ENCODE measurements at regions not wholly inside any gene's neighbourhood (a gene's known extent, or its start where the extent isn't known, plus 50 kb on each side); places are given as distances from the start of the nearest gene placed in this dataset.
A peak's percentile ranks its signal among the peaks of the same experiment; 100 is the strongest.

GRCh38 chr21:35538386-35538785 lies 489.3 kb upstream of the RUNX1 start:
- Histone ChIP-seq H3K9me3 (replicated peaks in 1 of 3) (no peaks in the 10 kb centered on the region), H3K4me1 (replicated peaks in 1 of 2) (no peaks in the 10 kb centered on the region), H3K27ac (no peak overlapping the region), H3K4me3 (no peak overlapping the region), H3K36me3 (replicated peaks in 1 of 2) (no peaks in the 10 kb centered on the region), H3K27me3 (no peaks in the 10 kb centered on the region)
- TF ChIP-seq, protein P1, sequence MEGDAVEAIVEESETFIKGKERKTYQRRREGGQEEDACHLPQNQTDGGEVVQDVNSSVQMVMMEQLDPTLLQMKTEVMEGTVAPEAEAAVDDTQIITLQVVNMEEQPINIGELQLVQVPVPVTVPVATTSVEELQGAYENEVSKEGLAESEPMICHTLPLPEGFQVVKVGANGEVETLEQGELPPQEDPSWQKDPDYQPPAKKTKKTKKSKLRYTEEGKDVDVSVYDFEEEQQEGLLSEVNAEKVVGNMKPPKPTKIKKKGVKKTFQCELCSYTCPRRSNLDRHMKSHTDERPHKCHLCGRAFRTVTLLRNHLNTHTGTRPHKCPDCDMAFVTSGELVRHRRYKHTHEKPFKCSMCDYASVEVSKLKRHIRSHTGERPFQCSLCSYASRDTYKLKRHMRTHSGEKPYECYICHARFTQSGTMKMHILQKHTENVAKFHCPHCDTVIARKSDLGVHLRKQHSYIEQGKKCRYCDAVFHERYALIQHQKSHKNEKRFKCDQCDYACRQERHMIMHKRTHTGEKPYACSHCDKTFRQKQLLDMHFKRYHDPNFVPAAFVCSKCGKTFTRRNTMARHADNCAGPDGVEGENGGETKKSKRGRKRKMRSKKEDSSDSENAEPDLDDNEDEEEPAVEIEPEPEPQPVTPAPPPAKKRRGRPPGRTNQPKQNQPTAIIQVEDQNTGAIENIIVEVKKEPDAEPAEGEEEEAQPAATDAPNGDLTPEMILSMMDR (IDR thresholded peaks at IDR 0.05), result no peak
- TF ChIP-seq POLR2A (IDR thresholded peaks at IDR 0.05), result no peak
- WGBS, 4 donors, result 53 to 81% (median 68%) methylated on average over 1 of the region's 1 CpG
- intact Hi-C loops (cut with DNase I), result no loop called here
- DNase-seq, result no peak

GRCh38 chr21:35537604-35538003 lies 488.5 kb upstream of the RUNX1 start:
- Histone ChIP-seq H3K9me3 (replicated peaks in 1 of 3) (no peaks in the 10 kb centered on the region), H3K36me3 (replicated peaks in 1 of 2) (no peaks in the 10 kb centered on the region), H3K4me3 (no peak overlapping the region), H3K4me1 (replicated peaks in 1 of 2) (no peaks in the 10 kb centered on the region), H3K27ac (no peak overlapping the region), H3K27me3 (no peaks in the 10 kb centered on the region)
- 94 to 97% (median 96%) methylated on average over 2 of the region's 2 CpGs for WGBS, 4 donors
- TF ChIP-seq POLR2A (IDR thresholded peaks at IDR 0.05), result no peak
- TF ChIP-seq, protein P1 (IDR thresholded peaks at IDR 0.05), result no peak
- no peak for DNase-seq
- intact Hi-C loops (cut with DNase I), result no loop called here

GRCh38 chr21:35533893-35534292 lies 484.8 kb upstream of the RUNX1 start:
- no peaks in the 10 kb centered on the region for H3K9me3 ChIP-seq (replicated peaks in 1 of 3)
- no peaks in the 10 kb centered on the region for H3K36me3 ChIP-seq (replicated peaks in 1 of 2)
- no peaks in the 10 kb centered on the region for H3K27me3 ChIP-seq
- intact Hi-C loops (cut with DNase I), result no loop called here
- peaks cover 0 to 10% of the 10 kb centered on the region in 2 donors for H3K4me1 ChIP-seq (replicated peaks in 1 of 2)
- no peak for TF ChIP-seq POLR2A (IDR thresholded peaks at IDR 0.05)
- TF ChIP-seq, protein P1 (IDR thresholded peaks at IDR 0.05), result no peak
- H3K4me3 ChIP-seq, result no peak overlapping the region
- WGBS, 4 donors, result 86 to 95% (median 93%) methylated on average over 2 of the region's 2 CpGs
- DNase-seq, result no peak
- H3K27ac ChIP-seq, result no peak overlapping the region

DNA sequence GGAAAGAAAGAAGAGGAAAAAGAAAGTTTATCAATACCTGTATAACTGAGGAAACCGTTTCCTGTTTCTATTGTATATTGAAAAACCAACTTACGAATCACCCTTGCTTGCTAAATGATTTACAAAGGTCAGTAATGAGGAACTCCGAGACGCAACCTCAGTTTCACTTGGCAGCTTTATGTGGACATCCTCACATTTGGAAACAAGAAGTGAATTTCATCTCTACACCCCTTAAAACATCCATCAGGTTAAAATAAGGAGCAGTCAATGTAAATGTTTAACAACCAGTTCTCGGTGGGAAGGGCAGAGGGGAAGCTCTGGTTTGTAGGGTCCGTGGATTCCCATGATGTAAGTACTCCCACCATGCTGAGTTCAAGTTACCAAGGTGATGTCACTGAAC lies 481.7 kb upstream of the RUNX1 start:
- Histone ChIP-seq H3K36me3 (replicated peaks in 1 of 2) (no peaks in the 10 kb centered on the region), H3K27me3 (no peaks in the 10 kb centered on the region), H3K4me1 (replicated peaks in 1 of 2) (peaks cover 7 to 20% of the 10 kb centered on the region in 2 donors), H3K4me3 (no peak overlapping the region), H3K9me3 (replicated peaks in 1 of 3) (no peaks in the 10 kb centered on the region), H3K27ac (no peak overlapping the region)
- DNase-seq, result peak in 1 of 7 donors; percentile 14
- intact Hi-C loops (cut with DNase I), result no loop called here
- WGBS, 4 donors, result 64 to 80% (median 75%) methylated on average over 6 of the region's 6 CpGs
- no peak for TF ChIP-seq POLR2A (IDR thresholded peaks at IDR 0.05)
- TF ChIP-seq, protein P1 (IDR thresholded peaks at IDR 0.05), result no peak

Data from adrenal gland (tissue), 9 donors.